PFSK-1 (cell line): ENCODE measurements at regions not wholly inside any gene's neighbourhood (a gene's known extent, or its start where the extent isn't known, plus 50 kb on each side); places are given as distances from the start of the nearest gene placed in this dataset.

ENCODE experiments used
- POLR2AphosphoS5 ChIP-seq: IDR thresholded peaks from 2 replicates; pipeline ENCODE4 v1.6.1; 2012; ENCODE audit warnings: low read depth, mild to moderate bottlenecking, control low read depth, low read length, moderate library complexity
- TAF1 ChIP-seq: IDR thresholded peaks from 2 replicates; pipeline ENCODE4 v1.6.1; 2012; ENCODE audit warnings: low read length, control low read depth, borderline replicate concordance; ENCODE audit not compliant: insufficient read depth

- TF ChIP-seq POLR2AphosphoS5 (no peak), TAF1 (no peak)
Observed at GRCh38 chr9:108668191-108668937, 187.4 kb downstream of the ACTL7B start.
